Immature natural killer cell (primary cell): ENCODE measurements at regions not wholly inside any gene's neighbourhood (a gene's known extent, or its start where the extent isn't known, plus 50 kb on each side); places are given as distances from the start of the nearest gene placed in this dataset.

Source experiments
- DNase-seq, 3 donors: peaks; one replicate each; pipeline ENCODE4 v3.0.0; 2022; ENCODE audit warnings: mixed read lengths in 1 of 3
- H3K27ac Mint-ChIP-seq, 6 donors: one replicate each; pipeline ENCODE4 v1.8.0; 2020; ENCODE audit warnings: mixed read lengths in 6 of 6, mild to moderate bottlenecking in 5 of 6, inconsistent platforms in 4 of 6, moderate library complexity in 3 of 6
- H3K27me3 Mint-ChIP-seq, 3 donors: one replicate each; pipeline ENCODE4 v1.8.0; 2020 to 2021; ENCODE audit warnings: low read depth in 3 of 3, mild to moderate bottlenecking in 3 of 3, mixed read lengths in 3 of 3, moderate library complexity in 3 of 3, inconsistent platforms in 1 of 3
- H3K36me3 Mint-ChIP-seq, 3 donors: one replicate each; pipeline ENCODE4 v1.8.0; 2020; ENCODE audit warnings: mixed read lengths in 3 of 3, inconsistent platforms in 2 of 3, mild to moderate bottlenecking in 2 of 3
- H3K4me1 Mint-ChIP-seq, 2 donors: one replicate each; pipeline ENCODE4 v1.8.0; 2020; ENCODE audit warnings: inconsistent platforms in 2 of 2, mild to moderate bottlenecking in 2 of 2, mixed read lengths in 2 of 2, moderate library complexity in 1 of 2
- H3K4me3 Mint-ChIP-seq, 5 donors: one replicate each; pipeline ENCODE4 v1.8.0; 2020; ENCODE audit warnings: mild to moderate bottlenecking in 5 of 5, mixed read lengths in 5 of 5, inconsistent platforms in 3 of 5, moderate library complexity in 3 of 5
- H3K9me3 Mint-ChIP-seq, 6 donors: one replicate each; pipeline ENCODE4 v1.8.0; 2020; ENCODE audit warnings: mild to moderate bottlenecking in 6 of 6, mixed read lengths in 6 of 6, inconsistent platforms in 4 of 6, moderate library complexity in 3 of 6

GRCh38 chr7:46949270-46949931, 632.5 kb downstream of the TNS3 start:
- H3K9me3 Mint-ChIP-seq, result peaks cover 5 to 28% (median 7%) of the 10 kb centered on the region in 6 donors
- DNase-seq, result no peak
- peaks cover 0 to 1% (median 0%) of the 10 kb centered on the region in 3 donors for H3K27me3 Mint-ChIP-seq
- H3K27ac Mint-ChIP-seq, result no peak overlapping the region
- no peak overlapping the region for H3K4me3 Mint-ChIP-seq
- H3K4me1 Mint-ChIP-seq, result no peaks in the 10 kb centered on the region
- H3K36me3 Mint-ChIP-seq, result no peaks in the 10 kb centered on the region

DNA sequence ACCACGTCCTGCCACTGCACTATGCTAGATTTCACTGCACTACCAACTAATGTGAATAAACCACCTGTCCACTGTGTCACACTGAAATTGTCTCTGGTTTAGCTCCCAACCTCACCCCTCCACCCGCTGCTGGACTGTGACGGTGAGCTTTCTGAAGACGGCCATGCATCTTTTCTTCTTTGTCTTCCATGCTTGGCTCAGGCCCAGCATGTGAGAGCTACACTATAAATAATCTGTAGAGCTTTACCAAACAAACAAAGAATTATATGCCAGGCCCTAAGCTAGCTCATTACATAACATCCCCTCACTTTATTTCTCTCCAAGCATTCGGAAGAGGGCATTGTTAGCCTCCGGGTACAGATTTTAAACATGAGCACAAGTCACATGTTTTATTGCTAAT, 633.2 kb downstream of the TNS3 start:
- H3K9me3 Mint-ChIP-seq, result peaks cover 1 to 32% (median 8%) of the 10 kb centered on the region in 6 donors
- no peak overlapping the region for H3K27ac Mint-ChIP-seq
- DNase-seq, result no peak
- H3K4me1 Mint-ChIP-seq, result no peaks in the 10 kb centered on the region
- H3K4me3 Mint-ChIP-seq, result no peak overlapping the region
- H3K27me3 Mint-ChIP-seq, result peaks cover 0 to 1% (median 0%) of the 10 kb centered on the region in 3 donors
- H3K36me3 Mint-ChIP-seq, result no peaks in the 10 kb centered on the region

DNA sequence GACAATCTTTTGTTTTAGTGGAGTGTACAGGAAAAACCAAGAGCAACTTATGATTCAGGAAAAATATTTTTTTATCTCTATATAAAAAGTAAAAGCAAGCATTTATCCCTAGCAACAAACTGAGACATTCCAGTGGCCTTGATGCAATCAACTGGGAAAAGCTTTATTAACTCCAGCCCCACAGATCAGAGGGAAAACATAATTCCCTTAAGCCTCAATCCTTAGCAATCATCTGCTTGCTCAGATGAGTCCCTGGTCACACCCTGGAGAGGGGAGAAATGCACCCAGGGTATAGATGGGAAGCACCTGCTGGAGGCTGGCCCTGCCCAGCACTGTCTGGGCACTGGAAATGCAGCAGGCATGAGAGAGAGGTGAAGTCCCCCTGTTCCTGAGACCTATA, 636.6 kb downstream of the TNS3 start:
- no peaks in the 10 kb centered on the region for H3K36me3 Mint-ChIP-seq
- DNase-seq, result no peak

GRCh38 chr7:46943996-46944395, 637.9 kb downstream of the TNS3 start:
- no peaks in the 10 kb centered on the region for H3K36me3 Mint-ChIP-seq
- H3K9me3 Mint-ChIP-seq, result peaks cover 0 to 9% (median 3%) of the 10 kb centered on the region in 6 donors
- H3K27me3 Mint-ChIP-seq, result no peaks in the 10 kb centered on the region
- H3K4me3 Mint-ChIP-seq, result no peak overlapping the region
- no peaks in the 10 kb centered on the region for H3K4me1 Mint-ChIP-seq
- DNase-seq, result no peak
- no peak overlapping the region for H3K27ac Mint-ChIP-seq

More for the DNA sequence above, 636.6 kb downstream of the TNS3 start:
- Mint-ChIP-seq H3K4me3 (no peak overlapping the region), H3K27ac (no peak overlapping the region), H3K9me3 (peaks cover 1 to 19% (median 3%) of the 10 kb centered on the region in 6 donors), H3K4me1 (no peaks in the 10 kb centered on the region), H3K27me3 (no peaks in the 10 kb centered on the region)

GRCh38 chr7:46942574-46942973, 639.3 kb downstream of the TNS3 start:
- no peak for DNase-seq
- peaks cover 0 to 3% (median 0%) of the 10 kb centered on the region in 3 donors for H3K27me3 Mint-ChIP-seq
- H3K4me1 Mint-ChIP-seq, result no peaks in the 10 kb centered on the region
- H3K4me3 Mint-ChIP-seq, result no peak overlapping the region
- H3K9me3 Mint-ChIP-seq, result peaks cover 3 to 12% (median 5%) of the 10 kb centered on the region in 6 donors
- no peak overlapping the region for H3K27ac Mint-ChIP-seq
- H3K36me3 Mint-ChIP-seq, result no peaks in the 10 kb centered on the region

GRCh38 chr7:46940178-46940577, 641.7 kb downstream of the TNS3 start:
- DNase-seq, result no peak
- Mint-ChIP-seq H3K27ac (no peak overlapping the region), H3K4me1 (no peaks in the 10 kb centered on the region), H3K36me3 (no peaks in the 10 kb centered on the region), H3K9me3 (peaks cover 3 to 19% (median 6%) of the 10 kb centered on the region in 6 donors), H3K27me3 (peaks cover 0 to 6% (median 0%) of the 10 kb centered on the region in 3 donors), H3K4me3 (no peak overlapping the region)

GRCh38 chr7:46939558-46939957, 642.4 kb downstream of the TNS3 start:
- Mint-ChIP-seq H3K4me3 (no peak overlapping the region), H3K27ac (no peak overlapping the region), H3K27me3 (peaks cover 0 to 6% (median 0%) of the 10 kb centered on the region in 3 donors), H3K4me1 (no peaks in the 10 kb centered on the region), H3K36me3 (no peaks in the 10 kb centered on the region), H3K9me3 (peaks cover 3 to 19% (median 6%) of the 10 kb centered on the region in 6 donors)
- no peak for DNase-seq

GRCh38 chr7:46939089-46939488, 642.8 kb downstream of the TNS3 start:
- peaks cover 3 to 18% (median 7%) of the 10 kb centered on the region in 6 donors for H3K9me3 Mint-ChIP-seq
- H3K4me1 Mint-ChIP-seq, result no peaks in the 10 kb centered on the region
- H3K4me3 Mint-ChIP-seq, result no peak overlapping the region
- peaks cover 0 to 6% (median 0%) of the 10 kb centered on the region in 3 donors for H3K27me3 Mint-ChIP-seq
- no peaks in the 10 kb centered on the region for H3K36me3 Mint-ChIP-seq
- no peak for DNase-seq
- no peak overlapping the region for H3K27ac Mint-ChIP-seq

DNA sequence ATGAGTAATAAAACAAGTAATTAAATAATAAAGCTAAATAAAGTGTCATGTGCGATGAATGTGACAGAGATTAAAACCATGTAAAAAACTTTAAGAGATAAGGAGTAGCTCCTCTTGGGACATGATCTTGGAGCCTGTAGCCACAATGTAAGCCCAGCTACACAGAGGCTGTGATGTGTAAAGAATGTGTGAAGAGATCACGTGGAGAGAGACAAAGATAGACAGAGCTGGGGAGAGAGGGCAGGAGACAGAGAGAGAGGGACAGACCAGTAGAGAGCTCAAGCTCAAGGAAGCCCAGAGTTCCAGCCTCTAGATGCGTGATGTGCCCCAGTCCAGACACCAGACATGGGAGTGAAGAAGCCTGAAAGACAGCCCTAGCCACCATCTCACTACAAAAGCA, 644.1 kb downstream of the TNS3 start:
- Mint-ChIP-seq H3K4me1 (no peaks in the 10 kb centered on the region), H3K9me3 (peaks cover 0 to 14% (median 7%) of the 10 kb centered on the region in 6 donors), H3K27me3 (peaks cover 0 to 6% (median 0%) of the 10 kb centered on the region in 3 donors), H3K27ac (no peak overlapping the region), H3K36me3 (no peaks in the 10 kb centered on the region), H3K4me3 (no peak overlapping the region)
- DNase-seq, result no peak

DNA sequence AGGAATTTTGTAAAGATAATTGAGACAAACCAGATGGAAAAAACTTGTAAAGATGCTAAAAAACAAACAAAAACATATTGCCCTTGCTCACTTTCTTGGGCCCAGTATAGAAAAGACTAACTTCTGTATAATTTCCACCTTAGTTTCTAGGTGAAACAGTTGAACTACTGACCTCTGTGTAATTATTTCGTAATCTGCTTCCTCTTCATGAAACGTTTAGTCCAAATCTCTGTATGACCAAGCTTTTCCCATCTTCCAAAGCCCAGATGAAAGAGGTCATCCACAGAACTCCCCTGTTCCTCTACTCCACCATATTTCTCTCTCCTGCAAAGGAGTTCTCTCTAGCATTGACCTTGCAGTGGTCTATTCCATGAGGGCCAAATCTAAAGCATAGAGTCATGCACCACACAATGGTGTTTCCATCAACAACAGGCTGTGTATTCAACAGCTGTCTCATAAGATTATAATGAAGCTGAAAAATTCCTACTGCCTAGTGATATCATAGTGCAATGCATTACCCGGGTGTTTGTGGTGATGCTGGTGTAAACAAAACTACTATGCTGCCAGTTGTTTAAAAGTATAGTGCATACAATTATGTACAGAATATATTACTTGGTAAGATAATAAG, 647.6 kb downstream of the TNS3 start:
- Mint-ChIP-seq H3K4me3 (no peak overlapping the region), H3K27ac (no peak overlapping the region), H3K27me3 (peaks cover 0 to 6% (median 0%) of the 10 kb centered on the region in 3 donors), H3K9me3 (peaks cover 1 to 20% (median 11%) of the 10 kb centered on the region in 6 donors), H3K36me3 (no peaks in the 10 kb centered on the region), H3K4me1 (no peaks in the 10 kb centered on the region)
- no peak for DNase-seq

GRCh38 chr7:46933596-46933995, 648.3 kb downstream of the TNS3 start:
- Mint-ChIP-seq H3K27me3 (peaks cover 0 to 6% (median 0%) of the 10 kb centered on the region in 3 donors), H3K4me3 (no peak overlapping the region), H3K4me1 (no peaks in the 10 kb centered on the region), H3K9me3 (peaks cover 1 to 19% (median 11%) of the 10 kb centered on the region in 6 donors), H3K36me3 (no peaks in the 10 kb centered on the region), H3K27ac (no peak overlapping the region)
- no peak for DNase-seq

GRCh38 chr7:46932676-46933424, 649.1 kb downstream of the TNS3 start:
- peaks cover 1 to 12% (median 7%) of the 10 kb centered on the region in 6 donors for H3K9me3 Mint-ChIP-seq
- DNase-seq, result no peak
- H3K4me3 Mint-ChIP-seq, result no peak overlapping the region
- H3K36me3 Mint-ChIP-seq, result no peaks in the 10 kb centered on the region
- H3K27ac Mint-ChIP-seq, result no peak overlapping the region
- peaks cover 0 to 5% (median 0%) of the 10 kb centered on the region in 3 donors for H3K27me3 Mint-ChIP-seq
- no peaks in the 10 kb centered on the region for H3K4me1 Mint-ChIP-seq

DNA sequence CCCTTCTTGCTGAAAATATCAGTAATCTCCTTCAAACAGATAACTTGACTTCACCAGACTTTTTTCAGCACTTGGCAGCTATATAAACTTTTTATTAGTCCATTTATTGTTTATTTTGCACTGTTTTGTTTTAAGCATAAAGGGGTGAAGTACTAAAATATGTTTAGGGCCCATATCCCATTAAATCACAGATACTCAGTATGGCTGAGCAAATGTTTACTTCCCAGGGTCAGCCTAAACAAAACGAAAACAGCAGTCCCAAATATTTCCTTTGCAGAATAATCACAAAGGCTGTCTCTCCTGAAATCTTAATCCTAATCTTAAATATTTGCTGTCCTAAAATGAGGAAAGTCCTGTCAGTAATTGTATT, 649.6 kb downstream of the TNS3 start:
- Mint-ChIP-seq H3K27me3 (peaks cover 0 to 3% (median 0%) of the 10 kb centered on the region in 3 donors), H3K9me3 (peaks cover 1 to 12% (median 7%) of the 10 kb centered on the region in 6 donors), H3K4me3 (no peak overlapping the region), H3K36me3 (no peaks in the 10 kb centered on the region), H3K27ac (no peak overlapping the region), H3K4me1 (no peaks in the 10 kb centered on the region)
- no peak for DNase-seq

GRCh38 chr7:46930366-46930765, 651.5 kb downstream of the TNS3 start:
- Mint-ChIP-seq H3K4me3 (no peak overlapping the region), H3K9me3 (peaks cover 1 to 12% (median 4%) of the 10 kb centered on the region in 6 donors), H3K4me1 (no peaks in the 10 kb centered on the region), H3K36me3 (no peaks in the 10 kb centered on the region), H3K27me3 (no peaks in the 10 kb centered on the region), H3K27ac (no peak overlapping the region)
- DNase-seq, result no peak
